ENCODE measurements at regions not wholly inside any gene's neighbourhood (a gene's known extent, or its start where the extent isn't known, plus 50 kb on each side); places are given as distances from the start of the nearest gene placed in this dataset.

GRCh38 chr2:114085238-114085637 is 195.3 kb downstream of the ACTR3 start:
- no peaks in the 10 kb centered on the region for H3K4me1 ChIP-seq (ENCODE audit: control insufficient read depth, insufficient read depth, low read length)
- H3K36me3 ChIP-seq (ENCODE audit: control insufficient read depth in 2 of 2, insufficient read depth in 2 of 2, low read length in 1 of 2) = no peaks in the 10 kb centered on the region
- H3K4me2 ChIP-seq (ENCODE audit: control insufficient read depth, insufficient read depth) = no peak overlapping the region
- DNase-seq (ENCODE audit: low read depth, low spot score) (no peak), ATAC-seq (no peak), FAIRE-seq (no peak)
- intact Hi-C loops (cut with micrococcal nuclease; ENCODE audit: unreplicated experiment) (no loop called here), in situ Hi-C loops (cut with MboI) (no loop called here)
- no peak overlapping the region for H3K27ac ChIP-seq (ENCODE audit: control insufficient read depth, insufficient read depth)
- H3K9ac ChIP-seq (ENCODE audit: control insufficient read depth, insufficient read depth, low read length) = no peak overlapping the region
- no TSS peak for BruUV-seq (replicated peaks)
- ChIA-PET SMC1A (ENCODE audit: uncharacterized antibody, unreplicated experiment) (no interaction called here), CTCF (no interaction called here), RAD21 (ENCODE audit: unreplicated experiment) (no interaction called here), POLR2A (no interaction called here)
- no peaks in the 10 kb centered on the region for H3K27me3 ChIP-seq (replicated peaks in 1 of 2; ENCODE audit: control insufficient read depth in 2 of 2, insufficient read depth in 2 of 2, low read length in 1 of 2)
- H4K20me1 ChIP-seq (ENCODE audit: control insufficient read depth, insufficient read depth) = no peaks in the 10 kb centered on the region
- no peak overlapping the region for H3K4me3 ChIP-seq
- no peak overlapping the region for H2AFZ ChIP-seq (ENCODE audit: control insufficient read depth, low read depth, low read length)
- no peaks in the 10 kb centered on the region for H3K79me2 ChIP-seq (ENCODE audit: control insufficient read depth, insufficient read depth, low read length)
- H3K9me3 ChIP-seq (replicated peaks; ENCODE audit: control insufficient read depth, insufficient read depth, low read length) = no peaks in the 10 kb centered on the region
- WGBS (ENCODE audit: insufficient coverage, insufficient replicate concordance, low lambda C conversion rate, missing lambda C conversion rate) = 0% methylated on average over 1 of the region's 1 CpG
- TF ChIP-seq RAD21 (IDR thresholded peaks at IDR 0.05; ENCODE audit: insufficient read depth, low read depth, low read length) = no peak
- no peak for TF ChIP-seq ZNF592 (IDR thresholded peaks at IDR 0.05)
- TF ChIP-seq RCOR1 (conservative IDR thresholded peaks at IDR 0.05; ENCODE audit: low read depth, low read length) = no peak
- no peak for TF ChIP-seq ATF3 (IDR thresholded peaks at IDR 0.05; ENCODE audit: borderline replicate concordance, extremely low read depth, low read depth, low read length)
- no peak for TF ChIP-seq NR2C1 (IDR thresholded peaks at IDR 0.05)
- no peak for TF ChIP-seq CTCF (IDR thresholded peaks at IDR 0.05 in 2 of 3, conservative IDR thresholded peaks at IDR 0.05 in 1 of 3; ENCODE audit: control insufficient read depth in 2 of 3, extremely low read depth in 1 of 3, insufficient read depth in 1 of 3, low read depth in 3 of 3, low read length in 3 of 3)
- TF ChIP-seq STAT3 (IDR thresholded peaks at IDR 0.05; ENCODE audit: low read depth, low read length) = no peak
- TF ChIP-seq ETV6 (conservative IDR thresholded peaks at IDR 0.05 in 1 of 2, IDR thresholded peaks at IDR 0.05 in 1 of 2; ENCODE audit: borderline replicate concordance in 1 of 2, low read depth in 1 of 2) = no peak
- no peak for TF ChIP-seq BCLAF1 (IDR thresholded peaks at IDR 0.05)
- TF ChIP-seq SMARCA5 (IDR thresholded peaks at IDR 0.05) = no peak
- no peak for TF ChIP-seq SMC3 (IDR thresholded peaks at IDR 0.05; ENCODE audit: borderline replicate concordance, low read length)
- TF ChIP-seq ZNF384 (IDR thresholded peaks at IDR 0.05; ENCODE audit: borderline replicate concordance, low read depth, low read length) = no peak
- no peak for TF ChIP-seq TBL1XR1 (IDR thresholded peaks at IDR 0.05; ENCODE audit: low read depth, low read length)
- no peak for TF ChIP-seq SMAD5 (IDR thresholded peaks at IDR 0.05; ENCODE audit: low read depth)
